Rectal smooth muscle tissue (tissue), 1 donor: ENCODE measurements at regions not wholly inside any gene's neighbourhood (a gene's known extent, or its start where the extent isn't known, plus 50 kb on each side); places are given as distances from the start of the nearest gene placed in this dataset.

Experiments used
- H3K27ac ChIP-seq: one replicate; pipeline ENCODE4 v1.7.0; 2013; ENCODE audit warnings: low read depth, low read length, inconsistent platforms
- H3K27me3 ChIP-seq: one replicate; pipeline ENCODE4 v1.7.0; 2013; ENCODE audit warnings: low read length; ENCODE audit not compliant: control insufficient read depth, insufficient read depth
- H3K36me3 ChIP-seq: one replicate; pipeline ENCODE4 v1.7.0; 2013; ENCODE audit warnings: low read length; ENCODE audit not compliant: control insufficient read depth, insufficient read depth
- H3K4me1 ChIP-seq: one replicate; pipeline ENCODE4 v1.7.0; 2013; ENCODE audit warnings: low read length; ENCODE audit not compliant: control insufficient read depth, insufficient read depth
- H3K4me3 ChIP-seq: one replicate; pipeline ENCODE4 v1.7.0; 2013; ENCODE audit warnings: low read length
- H3K9ac ChIP-seq: one replicate; pipeline ENCODE4 v1.7.0; 2013; ENCODE audit warnings: low read length

DNA sequence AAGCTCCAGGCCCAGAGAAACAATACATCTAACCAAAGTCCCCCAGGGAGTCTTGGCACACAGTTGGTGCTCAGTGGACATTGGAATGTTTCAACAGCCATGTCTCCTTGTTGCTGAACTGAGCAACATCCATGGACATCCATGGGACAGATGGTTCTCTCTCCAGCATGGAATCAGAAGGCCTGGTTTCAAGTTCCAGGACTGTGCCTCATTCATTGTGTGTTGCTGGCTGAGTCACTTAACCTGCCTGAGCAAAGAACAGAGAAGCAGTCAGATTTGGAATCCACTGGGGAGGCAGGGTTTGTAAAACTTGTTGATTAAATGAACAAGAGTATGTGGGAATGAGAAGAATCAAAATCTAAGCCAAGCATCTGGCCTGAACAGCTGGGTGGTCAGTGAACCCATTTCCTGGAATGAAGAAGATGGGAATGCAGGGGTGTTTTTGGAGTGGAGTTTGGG lies 147.9 kb downstream of the CHIC2 start:
- H3K27ac ChIP-seq = no peak overlapping the region
- no peak overlapping the region for H3K9ac ChIP-seq
- no peak overlapping the region for H3K4me3 ChIP-seq
- no peaks in the 10 kb centered on the region for H3K27me3 ChIP-seq
- no peaks in the 10 kb centered on the region for H3K4me1 ChIP-seq
- no peaks in the 10 kb centered on the region for H3K36me3 ChIP-seq

DNA sequence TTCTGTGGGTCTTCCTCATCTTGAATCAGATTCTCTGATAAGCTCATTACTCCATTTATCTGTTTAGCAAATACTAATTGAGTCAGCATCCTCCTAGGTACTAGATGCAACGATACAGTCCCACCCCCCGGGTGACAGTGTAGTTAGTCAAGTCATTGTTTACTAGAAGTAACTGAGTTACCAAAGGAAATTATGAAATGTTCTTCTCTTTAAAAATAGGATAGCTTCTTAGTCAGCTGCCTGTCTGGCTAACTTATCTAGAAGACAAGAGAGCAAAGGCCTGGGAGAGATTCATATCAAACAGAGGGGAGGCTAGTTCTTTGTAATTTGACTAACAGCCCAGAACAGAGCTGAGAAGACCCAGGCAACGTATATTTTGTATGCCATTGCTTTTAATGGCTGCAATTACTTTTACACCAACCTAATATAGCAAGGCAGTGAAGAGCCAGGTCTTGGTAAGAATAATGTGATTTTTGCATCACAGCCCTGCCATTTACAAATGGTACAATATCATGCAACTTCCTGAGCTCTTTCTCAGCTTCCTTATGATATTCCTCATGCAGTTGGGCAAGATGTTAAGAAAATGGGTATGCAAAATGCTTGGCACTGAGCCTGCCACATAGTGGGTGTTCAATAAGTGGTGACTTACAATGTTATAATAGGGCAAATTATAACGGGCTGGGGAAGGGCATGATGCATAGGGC lies 149.9 kb downstream of the CHIC2 start:
- H3K27me3 ChIP-seq = no peaks in the 10 kb centered on the region
- no peak overlapping the region for H3K9ac ChIP-seq
- no peaks in the 10 kb centered on the region for H3K36me3 ChIP-seq
- no peak overlapping the region for H3K4me3 ChIP-seq
- H3K4me1 ChIP-seq = no peaks in the 10 kb centered on the region
- no peak overlapping the region for H3K27ac ChIP-seq

DNA sequence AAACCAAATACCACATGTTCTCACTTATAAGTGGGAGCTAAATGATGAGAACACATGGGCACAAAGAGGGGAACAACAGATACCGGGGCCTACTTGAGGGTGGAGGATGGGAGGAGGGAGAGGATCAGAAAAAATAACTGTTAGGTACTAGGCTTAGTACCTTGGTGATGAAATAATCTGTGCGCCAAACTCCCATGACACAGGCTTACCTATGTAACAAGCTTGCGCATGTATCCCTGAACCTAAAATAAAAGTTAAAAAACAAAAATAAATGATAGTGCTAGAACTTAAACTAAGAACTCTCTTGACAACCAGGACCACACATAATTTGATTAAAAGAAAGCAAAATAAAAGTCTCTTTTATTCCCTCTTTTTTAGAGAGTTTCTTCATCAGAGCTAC lies 150.6 kb downstream of the CHIC2 start:
- Histone ChIP-seq H3K4me1 (no peaks in the 10 kb centered on the region), H3K27me3 (no peaks in the 10 kb centered on the region), H3K27ac (no peak overlapping the region), H3K36me3 (no peaks in the 10 kb centered on the region), H3K4me3 (no peak overlapping the region), H3K9ac (no peak overlapping the region)

GRCh38 chr4:53912766-53913497 lies 151.5 kb downstream of the CHIC2 start:
- Histone ChIP-seq H3K4me3 (no peak overlapping the region), H3K27me3 (no peaks in the 10 kb centered on the region), H3K27ac (no peak overlapping the region), H3K36me3 (no peaks in the 10 kb centered on the region), H3K4me1 (no peaks in the 10 kb centered on the region), H3K9ac (no peak overlapping the region)

DNA sequence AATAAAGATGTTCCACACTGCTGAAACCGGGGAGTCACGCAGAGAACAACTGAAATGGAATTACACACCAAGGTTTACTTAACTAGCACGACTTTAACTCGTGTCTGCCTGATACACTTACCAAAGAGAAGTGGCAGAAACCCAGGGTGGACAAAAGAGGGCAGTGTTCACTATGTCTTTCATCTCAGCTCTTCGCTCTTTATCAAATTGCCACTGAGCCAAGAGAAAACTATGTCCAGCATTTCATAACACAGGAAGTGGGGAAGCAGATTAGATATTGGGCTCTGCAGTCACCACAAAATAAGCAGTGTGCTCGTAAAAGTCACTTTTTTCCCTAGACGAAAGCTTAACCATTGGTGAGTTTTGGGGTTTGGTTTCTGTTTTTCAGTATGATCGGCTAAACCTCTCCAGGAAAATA lies 155.7 kb downstream of the CHIC2 start:
- H3K27ac ChIP-seq = no peak overlapping the region
- peaks cover 4% of the 10 kb centered on the region for H3K4me1 ChIP-seq
- no peaks in the 10 kb centered on the region for H3K36me3 ChIP-seq
- peak overlapping the region; percentile 24 for H3K4me3 ChIP-seq
- H3K9ac ChIP-seq = no peak overlapping the region
- H3K27me3 ChIP-seq = peaks cover 4% of the 10 kb centered on the region

- Histone ChIP-seq H3K36me3 (no peaks in the 10 kb centered on the region), H3K4me3 (no peak overlapping the region), H3K27me3 (peaks cover 4% of the 10 kb centered on the region), H3K4me1 (peaks cover 4% of the 10 kb centered on the region), H3K9ac (no peak overlapping the region), H3K27ac (no peak overlapping the region)
Measured at GRCh38 chr4:53907772-53908171, 156.6 kb downstream of the CHIC2 start.

- Histone ChIP-seq H3K4me1 (peaks cover 4% of the 10 kb centered on the region), H3K9ac (no peak overlapping the region), H3K4me3 (no peak overlapping the region), H3K27ac (no peak overlapping the region), H3K36me3 (no peaks in the 10 kb centered on the region), H3K27me3 (peaks cover 4% of the 10 kb centered on the region)
Measured at GRCh38 chr4:53906606-53907190, 157.7 kb downstream of the CHIC2 start.

GRCh38 chr4:53905941-53906377 lies 158.4 kb downstream of the CHIC2 start:
- peaks cover 4% of the 10 kb centered on the region for H3K27me3 ChIP-seq
- H3K4me1 ChIP-seq = peaks cover 4% of the 10 kb centered on the region
- peak overlapping the region; percentile 3 for H3K27ac ChIP-seq
- H3K9ac ChIP-seq = no peak overlapping the region
- H3K36me3 ChIP-seq = no peaks in the 10 kb centered on the region
- H3K4me3 ChIP-seq = peak overlapping the region; percentile 58

DNA sequence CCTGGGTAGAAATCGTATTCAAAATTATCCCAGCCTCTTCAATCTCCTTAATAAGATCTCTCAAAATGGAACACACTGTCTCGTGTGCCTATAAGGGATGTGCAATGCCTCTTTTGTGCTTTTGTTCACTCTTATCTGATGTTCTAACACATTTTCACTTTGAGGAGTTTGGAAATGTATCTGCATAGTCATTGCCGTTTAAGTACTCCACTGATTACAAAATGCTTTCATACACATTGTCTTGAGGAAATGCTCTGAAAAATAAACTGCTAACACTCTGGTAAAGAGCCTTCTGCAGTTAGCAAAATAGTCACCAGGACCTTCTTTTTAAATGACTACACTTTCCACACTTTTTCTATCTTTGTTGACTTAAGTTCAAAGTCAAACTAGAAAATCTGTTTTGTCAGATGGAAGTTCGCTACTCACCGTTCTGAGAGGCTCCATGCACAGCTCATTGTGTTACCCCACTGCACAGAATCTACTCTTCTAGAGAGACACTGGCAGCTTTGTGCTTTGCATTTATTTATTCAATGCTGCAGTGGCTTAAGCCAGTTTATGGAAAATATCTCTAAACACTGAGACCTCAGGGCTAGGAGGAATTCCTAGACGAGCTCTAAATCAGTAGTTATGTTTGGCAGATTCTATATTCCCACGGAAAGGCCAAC lies 159.0 kb downstream of the CHIC2 start:
- Histone ChIP-seq H3K36me3 (no peaks in the 10 kb centered on the region), H3K9ac (no peak overlapping the region), H3K27me3 (peaks cover 4% of the 10 kb centered on the region), H3K4me1 (peaks cover 4% of the 10 kb centered on the region), H3K4me3 (peak overlapping the region; percentile 58), H3K27ac (no peak overlapping the region)

DNA sequence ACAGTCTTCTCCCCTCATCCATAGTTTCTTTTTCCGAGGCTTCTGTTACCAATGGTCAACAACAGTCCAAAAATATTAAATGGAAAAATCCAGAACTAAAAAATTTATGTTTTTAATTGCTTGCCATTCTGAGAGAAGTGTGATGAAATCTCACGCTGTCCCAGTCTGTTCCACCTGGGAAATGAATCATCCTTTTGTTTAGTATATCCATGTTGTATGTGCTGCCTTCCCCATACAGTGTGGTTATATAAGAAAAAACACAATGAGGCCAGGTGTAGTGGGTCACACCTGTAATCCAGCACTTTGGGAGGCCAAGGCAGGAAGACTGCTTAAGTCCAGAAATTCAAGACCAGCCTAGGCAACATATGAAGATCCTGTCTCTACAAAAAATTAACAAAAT lies 161.6 kb downstream of the CHIC2 start:
- no peaks in the 10 kb centered on the region for H3K36me3 ChIP-seq
- H3K27ac ChIP-seq = no peak overlapping the region
- H3K4me1 ChIP-seq = peaks cover 4% of the 10 kb centered on the region
- no peak overlapping the region for H3K4me3 ChIP-seq
- peaks cover 4% of the 10 kb centered on the region for H3K27me3 ChIP-seq
- H3K9ac ChIP-seq = no peak overlapping the region

DNA sequence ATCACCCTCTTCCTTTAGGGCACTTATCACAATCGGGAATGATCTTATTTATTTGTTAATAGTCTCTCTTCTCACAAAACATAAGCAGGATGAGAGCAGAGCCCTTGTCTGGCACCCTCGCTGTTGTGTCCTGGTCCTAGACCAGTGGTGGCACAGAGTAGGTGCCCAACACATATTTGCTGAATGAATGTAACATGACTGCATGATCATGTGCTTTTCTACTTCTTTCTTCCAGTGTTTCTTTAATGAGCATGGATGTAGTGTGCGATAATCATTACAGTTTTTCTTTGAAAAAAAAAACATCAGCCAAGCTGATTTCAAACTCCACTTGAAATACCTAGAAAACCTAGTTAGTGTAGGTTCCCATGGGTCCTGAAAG lies 164.1 kb downstream of the CHIC2 start:
- H3K27ac ChIP-seq = no peak overlapping the region
- no peaks in the 10 kb centered on the region for H3K36me3 ChIP-seq
- H3K4me3 ChIP-seq = no peak overlapping the region
- no peak overlapping the region for H3K9ac ChIP-seq
- no peaks in the 10 kb centered on the region for H3K4me1 ChIP-seq
- H3K27me3 ChIP-seq = no peaks in the 10 kb centered on the region

- no peak overlapping the region for H3K9ac ChIP-seq
- no peak overlapping the region for H3K4me3 ChIP-seq
- H3K36me3 ChIP-seq = no peaks in the 10 kb centered on the region
- H3K4me1 ChIP-seq = no peaks in the 10 kb centered on the region
- no peak overlapping the region for H3K27ac ChIP-seq
- H3K27me3 ChIP-seq = no peaks in the 10 kb centered on the region
Measured at GRCh38 chr4:53899586-53900270, 164.7 kb downstream of the CHIC2 start.
